Caco-2 (cell line): ENCODE measurements at regions not wholly inside any gene's neighbourhood (a gene's known extent, or its start where the extent isn't known, plus 50 kb on each side); places are given as distances from the start of the nearest gene placed in this dataset.

Source experiments
- BruUV-seq: library from RNA; stranded (reverse); fragments of 400-500 nt; replicated peaks from 2 replicates; lab custom pipeline; 2021; lab: Mats Ljungman, UMichigan
- CTCF ChIA-PET: fragments of 300-600 bp; sonication (Branson Sonifier 250); formaldehyde crosslinking; loops from one replicate; lab custom pipeline; 2022; ENCODE audit warnings: antibody characterized with exemption; lab: Charles Lee
- POLR2A ChIA-PET: fragments of 300-600 bp; sonication (Branson Sonifier 250); formaldehyde crosslinking; loops from one replicate; lab custom pipeline; 2022; ENCODE audit warnings: antibody characterized with exemption; lab: Charles Lee
- DNase-seq, 2 experiments: peaks; one replicate each; pipeline versions ENCODE4 v3.0.0 to v3.0.0-alpha.2; 2020 to 2022
- H3K27me3 ChIP-seq: replicated peaks from 2 replicates; pipeline ENCODE4 v1.6.0; 2011; ENCODE audit warnings: low read length; ENCODE audit not compliant: control insufficient read depth, insufficient read depth
- H3K36me3 ChIP-seq: 2 replicates; pipeline ENCODE4 v1.5.1; 2011; ENCODE audit warnings: low read length; ENCODE audit not compliant: control insufficient read depth, insufficient read depth
- H3K4me1 ChIP-seq: fragments of 250-450 bp; sonication (Bioruptor Pico); 2 replicates; pipeline ENCODE4 v1.5.1; 2020; ENCODE audit warnings: mild to moderate bottlenecking
- H3K4me3 ChIP-seq: 2 replicates; pipeline ENCODE4 v1.5.1; 2011; ENCODE audit warnings: low read depth, mild to moderate bottlenecking, control low read depth, low read length
- H3K9me3 ChIP-seq: fragments of 250-450 bp; sonication (Bioruptor Pico); 2 replicates; pipeline ENCODE4 v1.5.1; 2020; ENCODE audit warnings: mild to moderate bottlenecking, moderate library complexity
- H3K27ac Mint-ChIP-seq: one replicate; pipeline ENCODE4 v1.8.0; 2022; ENCODE audit warnings: mixed read lengths; ENCODE audit not compliant: unreplicated experiment
- H3K27me3 Mint-ChIP-seq: one replicate; pipeline ENCODE4 v1.8.0; 2022; ENCODE audit warnings: mixed read lengths; ENCODE audit not compliant: insufficient read depth, unreplicated experiment
- H3K36me3 Mint-ChIP-seq: one replicate; pipeline ENCODE4 v1.8.0; 2022; ENCODE audit warnings: mild to moderate bottlenecking, mixed read lengths; ENCODE audit not compliant: insufficient read depth, unreplicated experiment
- H3K4me1 Mint-ChIP-seq: one replicate; pipeline ENCODE4 v1.8.0; 2022; ENCODE audit warnings: low read depth, mixed read lengths; ENCODE audit not compliant: unreplicated experiment
- H3K4me3 Mint-ChIP-seq: one replicate; pipeline ENCODE4 v1.8.0; 2022; ENCODE audit warnings: mild to moderate bottlenecking, moderate library complexity, mixed read lengths; ENCODE audit not compliant: unreplicated experiment
- H3K9me3 Mint-ChIP-seq: one replicate; pipeline ENCODE4 v1.8.0; 2022; ENCODE audit warnings: mixed read lengths; ENCODE audit not compliant: unreplicated experiment
- CTCF ChIP-seq, 2 experiments: fragments of 200-600 bp in 1 of 2; IDR thresholded peaks; 1 replicate in 1 of 2; 2 replicates in 1 of 2; pipeline versions ENCODE4 v1.5.1 to v1.8.0; 2011 to 2022; ENCODE audit warnings: antibody characterized with exemption in 1 of 2, control low read depth in 1 of 2, inconsistent platforms in 1 of 2, low read depth in 1 of 2, low read length in 1 of 2, mild to moderate bottlenecking in 1 of 2, moderate library complexity in 1 of 2; ENCODE audit not compliant: insufficient read depth in 1 of 2, severe bottlenecking in 1 of 2, unreplicated experiment in 1 of 2
- intact Hi-C: fragments of 100-400 bp; cut with micrococcal nuclease; formaldehyde crosslinking; loops from one replicate; pipeline ENCODE4 v1.10.0; 2022; ENCODE audit not compliant: unreplicated experiment

- Histone ChIP-seq H3K36me3 (no peaks in the 10 kb centered on the region), H3K9me3 (no peaks in the 10 kb centered on the region)
- CTCF ChIA-PET = no interaction called here
Measured at GRCh38 chr19:28420811-28421550, 792.0 kb downstream of the UQCRFS1 start.

GRCh38 chr19:28419312-28419711 lies 793.6 kb downstream of the UQCRFS1 start:
- Mint-ChIP-seq H3K4me1 (no peaks in the 10 kb centered on the region), H3K36me3 (no peaks in the 10 kb centered on the region), H3K27ac (no peak overlapping the region), H3K27me3 (no peaks in the 10 kb centered on the region), H3K9me3 (peaks cover 7% of the 10 kb centered on the region), H3K4me3 (no peak overlapping the region)
- DNase-seq = no peak
- no peaks in the 10 kb centered on the region for H3K4me1 ChIP-seq
- no peak overlapping the region for H3K4me3 ChIP-seq
- BruUV-seq = no TSS peak
- no peaks in the 10 kb centered on the region for H3K36me3 ChIP-seq
- no peaks in the 10 kb centered on the region for H3K27me3 ChIP-seq
- TF ChIP-seq CTCF (IDR thresholded peaks at IDR 0.05; ENCODE audit: insufficient read depth in 1 of 2, low read depth in 1 of 2, low read length in 1 of 2, severe bottlenecking in 1 of 2, unreplicated experiment in 1 of 2) = no peak
- CTCF ChIA-PET = no interaction called here
- POLR2A ChIA-PET = no interaction called here
- no peaks in the 10 kb centered on the region for H3K9me3 ChIP-seq
- intact Hi-C loops = no loop called here

More at GRCh38 chr19:28420811-28421550, 792.0 kb downstream of the UQCRFS1 start:
- no peak for TF ChIP-seq CTCF (IDR thresholded peaks at IDR 0.05; ENCODE audit: insufficient read depth in 1 of 2, low read depth in 1 of 2, low read length in 1 of 2, severe bottlenecking in 1 of 2, unreplicated experiment in 1 of 2)
- Mint-ChIP-seq H3K27ac (no peak overlapping the region), H3K36me3 (no peaks in the 10 kb centered on the region), H3K4me3 (no peak overlapping the region), H3K9me3 (peaks cover 7% of the 10 kb centered on the region), H3K4me1 (no peaks in the 10 kb centered on the region), H3K27me3 (no peaks in the 10 kb centered on the region)
- no peak for DNase-seq
- intact Hi-C loops = no loop called here
- Histone ChIP-seq H3K4me1 (no peaks in the 10 kb centered on the region), H3K27me3 (no peaks in the 10 kb centered on the region), H3K4me3 (no peak overlapping the region)
- POLR2A ChIA-PET = no interaction called here
- no TSS peak for BruUV-seq

- DNase-seq = no peak
- Histone ChIP-seq H3K36me3 (no peaks in the 10 kb centered on the region), H3K27me3 (no peaks in the 10 kb centered on the region), H3K4me3 (no peak overlapping the region), H3K9me3 (no peaks in the 10 kb centered on the region), H3K4me1 (no peaks in the 10 kb centered on the region)
- Mint-ChIP-seq H3K27ac (no peak overlapping the region), H3K36me3 (no peaks in the 10 kb centered on the region), H3K4me1 (no peaks in the 10 kb centered on the region), H3K4me3 (no peak overlapping the region), H3K9me3 (peaks cover 7% of the 10 kb centered on the region), H3K27me3 (no peaks in the 10 kb centered on the region)
- no TSS peak for BruUV-seq
- ChIA-PET POLR2A (no interaction called here), CTCF (no interaction called here)
- intact Hi-C loops = no loop called here
- no peak for TF ChIP-seq CTCF (IDR thresholded peaks at IDR 0.05; ENCODE audit: insufficient read depth in 1 of 2, low read depth in 1 of 2, low read length in 1 of 2, severe bottlenecking in 1 of 2, unreplicated experiment in 1 of 2)
Measured at GRCh38 chr19:28417361-28417760, 795.6 kb downstream of the UQCRFS1 start.
